ENCODE measurements at regions not wholly inside any gene's neighbourhood (a gene's known extent, or its start where the extent isn't known, plus 50 kb on each side); places are given as distances from the start of the nearest gene placed in this dataset.

DNA sequence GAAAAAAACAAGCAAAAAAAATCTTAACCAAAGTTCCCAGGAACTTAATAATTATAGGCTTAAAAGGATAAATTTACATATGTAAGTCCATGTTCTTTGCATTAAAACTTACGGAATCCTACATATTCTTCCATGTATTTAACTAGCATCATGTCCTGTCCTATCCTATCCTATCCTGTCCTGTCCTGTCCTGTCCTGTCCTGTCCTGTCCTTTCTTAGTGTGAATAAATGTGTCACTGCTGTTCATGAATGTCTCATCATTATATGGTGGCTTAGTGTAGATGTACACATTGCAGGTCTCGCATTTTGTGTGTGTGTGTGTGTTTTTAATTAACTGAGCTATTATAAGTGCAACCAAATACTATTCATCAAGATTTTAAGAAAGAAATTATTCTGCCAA is 90.0 kb downstream of the TMEM167A start:
- TF ChIP-seq, protein P1, sequence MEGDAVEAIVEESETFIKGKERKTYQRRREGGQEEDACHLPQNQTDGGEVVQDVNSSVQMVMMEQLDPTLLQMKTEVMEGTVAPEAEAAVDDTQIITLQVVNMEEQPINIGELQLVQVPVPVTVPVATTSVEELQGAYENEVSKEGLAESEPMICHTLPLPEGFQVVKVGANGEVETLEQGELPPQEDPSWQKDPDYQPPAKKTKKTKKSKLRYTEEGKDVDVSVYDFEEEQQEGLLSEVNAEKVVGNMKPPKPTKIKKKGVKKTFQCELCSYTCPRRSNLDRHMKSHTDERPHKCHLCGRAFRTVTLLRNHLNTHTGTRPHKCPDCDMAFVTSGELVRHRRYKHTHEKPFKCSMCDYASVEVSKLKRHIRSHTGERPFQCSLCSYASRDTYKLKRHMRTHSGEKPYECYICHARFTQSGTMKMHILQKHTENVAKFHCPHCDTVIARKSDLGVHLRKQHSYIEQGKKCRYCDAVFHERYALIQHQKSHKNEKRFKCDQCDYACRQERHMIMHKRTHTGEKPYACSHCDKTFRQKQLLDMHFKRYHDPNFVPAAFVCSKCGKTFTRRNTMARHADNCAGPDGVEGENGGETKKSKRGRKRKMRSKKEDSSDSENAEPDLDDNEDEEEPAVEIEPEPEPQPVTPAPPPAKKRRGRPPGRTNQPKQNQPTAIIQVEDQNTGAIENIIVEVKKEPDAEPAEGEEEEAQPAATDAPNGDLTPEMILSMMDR (IDR thresholded peaks at IDR 0.05 in 8 of 11, conservative IDR thresholded peaks at IDR 0.05 in 3 of 11): no peak
- TF ChIP-seq POLR2A (IDR thresholded peaks at IDR 0.05): no peak
